ENCODE measurements at regions not wholly inside any gene's neighbourhood (a gene's known extent, or its start where the extent isn't known, plus 50 kb on each side); places are given as distances from the start of the nearest gene placed in this dataset.

DNA sequence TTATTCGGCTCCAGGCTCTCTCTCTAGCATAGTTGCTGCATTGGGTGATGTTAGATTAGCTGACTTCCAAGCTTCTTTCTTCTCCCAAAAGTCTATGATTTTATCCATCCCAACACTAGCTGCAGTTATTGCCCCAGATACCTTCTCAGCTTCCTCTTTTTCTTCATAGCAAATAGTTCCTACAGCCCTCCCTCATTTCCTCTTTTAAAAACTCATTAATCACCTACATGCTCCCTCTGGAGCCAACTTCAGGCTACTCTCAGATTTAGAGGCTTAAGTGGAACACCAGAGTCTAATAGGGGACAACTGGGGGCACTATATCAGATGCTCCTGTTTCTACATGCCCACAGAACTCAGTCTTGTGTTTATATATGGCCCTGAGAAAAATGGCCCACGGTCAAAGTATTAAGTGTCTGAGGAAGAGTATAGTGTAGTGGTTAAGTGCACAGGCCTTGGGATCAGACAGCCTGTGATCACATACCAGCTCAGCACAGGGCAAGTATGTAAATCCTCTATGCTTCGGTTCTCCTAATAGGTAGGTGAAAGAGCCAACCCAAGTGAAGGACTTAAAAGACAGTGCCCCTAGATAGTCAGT is 241.9 kb upstream of the SLC14A2 start:
- Histone ChIP-seq H3K36me3 (no peaks in the 10 kb centered on the region), H3K27me3 (no peaks in the 10 kb centered on the region), H3K4me1 (no peaks in the 10 kb centered on the region), H3K4me3 (ENCODE audit: low read depth, low read length) (no peak overlapping the region), H3K9me3 (no peaks in the 10 kb centered on the region)
- no peak for DNase-seq
- TF ChIP-seq, protein P1, sequence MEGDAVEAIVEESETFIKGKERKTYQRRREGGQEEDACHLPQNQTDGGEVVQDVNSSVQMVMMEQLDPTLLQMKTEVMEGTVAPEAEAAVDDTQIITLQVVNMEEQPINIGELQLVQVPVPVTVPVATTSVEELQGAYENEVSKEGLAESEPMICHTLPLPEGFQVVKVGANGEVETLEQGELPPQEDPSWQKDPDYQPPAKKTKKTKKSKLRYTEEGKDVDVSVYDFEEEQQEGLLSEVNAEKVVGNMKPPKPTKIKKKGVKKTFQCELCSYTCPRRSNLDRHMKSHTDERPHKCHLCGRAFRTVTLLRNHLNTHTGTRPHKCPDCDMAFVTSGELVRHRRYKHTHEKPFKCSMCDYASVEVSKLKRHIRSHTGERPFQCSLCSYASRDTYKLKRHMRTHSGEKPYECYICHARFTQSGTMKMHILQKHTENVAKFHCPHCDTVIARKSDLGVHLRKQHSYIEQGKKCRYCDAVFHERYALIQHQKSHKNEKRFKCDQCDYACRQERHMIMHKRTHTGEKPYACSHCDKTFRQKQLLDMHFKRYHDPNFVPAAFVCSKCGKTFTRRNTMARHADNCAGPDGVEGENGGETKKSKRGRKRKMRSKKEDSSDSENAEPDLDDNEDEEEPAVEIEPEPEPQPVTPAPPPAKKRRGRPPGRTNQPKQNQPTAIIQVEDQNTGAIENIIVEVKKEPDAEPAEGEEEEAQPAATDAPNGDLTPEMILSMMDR (IDR thresholded peaks at IDR 0.05; ENCODE audit: low read depth, low read length), result no peak

GRCh38 chr18:45374236-45374635 is 241.0 kb upstream of the SLC14A2 start:
- TF ChIP-seq, protein P1 (IDR thresholded peaks at IDR 0.05; ENCODE audit: low read depth, low read length), result no peak
- Histone ChIP-seq H3K27me3 (no peaks in the 10 kb centered on the region), H3K4me3 (ENCODE audit: low read depth, low read length) (no peak overlapping the region), H3K36me3 (no peaks in the 10 kb centered on the region), H3K9me3 (no peaks in the 10 kb centered on the region), H3K4me1 (no peaks in the 10 kb centered on the region)
- no peak for DNase-seq

DNA sequence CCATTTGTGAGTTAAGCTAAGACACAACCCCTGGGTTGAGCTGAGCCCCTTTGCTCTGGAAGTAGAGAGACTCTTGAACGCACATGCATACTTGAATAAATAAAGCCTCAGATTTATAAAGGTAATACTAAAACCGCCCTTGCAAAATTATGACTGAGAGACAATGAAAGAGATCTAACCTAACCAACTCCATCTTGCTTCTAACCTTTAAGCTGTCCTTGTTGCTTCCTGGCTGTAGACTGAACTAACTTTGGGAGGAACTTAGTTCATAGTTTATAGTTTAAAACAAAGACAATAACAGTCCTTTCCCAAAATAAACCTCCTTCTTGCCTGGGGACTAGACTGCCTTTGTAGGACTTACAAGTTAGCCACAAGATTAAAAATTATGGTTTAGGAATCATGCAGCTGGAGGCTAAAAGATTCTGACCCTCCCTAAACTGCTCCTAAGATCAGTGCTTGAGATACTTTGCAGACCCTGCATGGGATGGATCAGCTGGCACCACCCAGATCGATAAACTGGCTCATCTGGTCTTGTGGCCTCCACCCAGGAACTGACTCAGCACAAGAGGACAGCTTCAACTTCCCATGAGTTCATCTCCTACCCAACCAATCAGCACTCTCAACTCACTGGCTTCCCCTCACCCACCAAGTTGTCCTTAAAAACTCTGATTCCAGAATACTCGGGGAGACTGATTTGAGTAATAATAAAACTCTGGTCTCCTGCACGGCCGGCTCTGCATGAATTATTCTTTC is 240.2 kb upstream of the SLC14A2 start:
- TF ChIP-seq, protein P1 (IDR thresholded peaks at IDR 0.05; ENCODE audit: low read depth, low read length), result no peak
- H3K9me3 ChIP-seq, result no peaks in the 10 kb centered on the region
- no peaks in the 10 kb centered on the region for H3K36me3 ChIP-seq
- H3K4me1 ChIP-seq, result no peaks in the 10 kb centered on the region
- no peak overlapping the region for H3K4me3 ChIP-seq (ENCODE audit: low read depth, low read length)
- H3K27me3 ChIP-seq, result no peaks in the 10 kb centered on the region
- no peak for DNase-seq

DNA sequence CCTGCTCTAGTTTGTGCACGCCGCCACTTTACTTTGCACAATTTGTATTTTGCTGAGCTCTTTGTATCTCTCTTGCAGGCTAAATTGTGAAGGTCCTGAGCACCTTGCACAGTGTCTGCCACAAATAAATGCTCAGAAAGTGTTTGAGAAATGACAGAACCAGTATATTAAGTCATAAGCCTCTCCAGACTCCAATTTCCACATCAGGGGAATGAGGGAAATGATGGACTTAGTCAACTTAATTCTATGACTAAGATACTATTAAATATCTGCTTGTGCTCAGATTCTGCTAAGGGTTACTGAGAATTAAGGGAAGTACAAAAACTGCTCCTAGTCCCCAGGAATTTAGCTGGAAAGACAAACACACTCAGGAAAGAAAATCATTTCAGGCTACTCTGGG is 239.1 kb upstream of the SLC14A2 start:
- TF ChIP-seq, protein P1 (IDR thresholded peaks at IDR 0.05; ENCODE audit: low read depth, low read length), result no peak
- H3K4me1 ChIP-seq, result no peaks in the 10 kb centered on the region
- no peaks in the 10 kb centered on the region for H3K27me3 ChIP-seq
- no peak overlapping the region for H3K4me3 ChIP-seq (ENCODE audit: low read depth, low read length)
- H3K36me3 ChIP-seq, result no peaks in the 10 kb centered on the region
- H3K9me3 ChIP-seq, result no peaks in the 10 kb centered on the region
- DNase-seq, result no peak

DNA sequence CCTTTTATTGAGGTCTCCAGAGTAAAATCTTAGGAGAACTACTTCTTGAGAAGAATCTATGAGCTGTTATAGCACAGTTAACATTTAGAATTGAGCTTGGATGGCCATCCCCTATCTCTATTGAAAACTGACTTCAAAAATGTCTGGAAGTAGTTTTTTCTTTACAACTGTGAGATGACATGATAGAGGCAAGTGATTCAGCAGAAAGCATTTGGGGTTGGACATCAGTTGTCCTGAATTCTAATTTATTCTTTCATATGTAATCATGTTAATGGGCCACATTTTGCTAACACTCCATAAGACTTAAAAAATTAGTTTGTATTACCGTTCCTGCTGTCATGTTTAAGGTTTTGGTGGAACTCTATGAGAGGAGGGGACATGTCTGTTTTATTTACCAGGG is 237.0 kb upstream of the SLC14A2 start:
- H3K36me3 ChIP-seq, result no peaks in the 10 kb centered on the region
- no peaks in the 10 kb centered on the region for H3K27me3 ChIP-seq
- DNase-seq, result no peak
- no peaks in the 10 kb centered on the region for H3K9me3 ChIP-seq
- no peak overlapping the region for H3K4me3 ChIP-seq (ENCODE audit: low read depth, low read length)
- TF ChIP-seq, protein P1 (IDR thresholded peaks at IDR 0.05; ENCODE audit: low read depth, low read length), result no peak
- H3K4me1 ChIP-seq, result no peaks in the 10 kb centered on the region

GRCh38 chr18:45378933-45379332 is 236.3 kb upstream of the SLC14A2 start:
- Histone ChIP-seq H3K27me3 (no peaks in the 10 kb centered on the region), H3K9me3 (no peaks in the 10 kb centered on the region), H3K36me3 (no peaks in the 10 kb centered on the region), H3K4me3 (ENCODE audit: low read depth, low read length) (no peak overlapping the region), H3K4me1 (no peaks in the 10 kb centered on the region)
- no peak for DNase-seq
- TF ChIP-seq, protein P1 (IDR thresholded peaks at IDR 0.05; ENCODE audit: low read depth, low read length), result no peak

Data from BE2C (cell line).